WTC11 (cell line): ENCODE measurements at regions not wholly inside any gene's neighbourhood (a gene's known extent, or its start where the extent isn't known, plus 50 kb on each side); places are given as distances from the start of the nearest gene placed in this dataset.

Experiments
- ATAC-seq: fragments of 200-7000 bp; cut with Tn5 transposase; 2 replicates; pipeline ENCODE4 v1.10.0; 2021; ENCODE audit warnings: mild to moderate bottlenecking, moderate library complexity
- CTCF ChIA-PET: fragments of 300-600 bp; sonication (Branson Sonifier 250); formaldehyde crosslinking; loops from one replicate; lab custom pipeline; 2021; ENCODE audit warnings: antibody characterized with exemption; lab: Charles Lee
- POLR2A ChIA-PET: fragments of 350-600 bp; sonication (Branson Sonifier 250); formaldehyde crosslinking; loops from one replicate; lab custom pipeline; 2021; ENCODE audit warnings: antibody characterized with exemption; lab: Charles Lee
- DNase-seq: peaks from one replicate; pipeline ENCODE4 v3.0.0; 2021; ENCODE audit warnings: low spot score
- H3K27ac Mint-ChIP-seq: 2 replicates; pipeline ENCODE4 v1.8.0; 2021; ENCODE audit warnings: mixed read lengths
- H3K27me3 Mint-ChIP-seq: 2 replicates; pipeline ENCODE4 v1.8.0; 2021; ENCODE audit warnings: low read depth, mild to moderate bottlenecking, moderate library complexity, mixed read lengths
- H3K36me3 Mint-ChIP-seq: 2 replicates; pipeline ENCODE4 v1.8.0; 2021; ENCODE audit warnings: mixed read lengths
- H3K4me1 Mint-ChIP-seq: 2 replicates; pipeline ENCODE4 v1.8.0; 2022; ENCODE audit warnings: mixed read lengths
- H3K4me3 Mint-ChIP-seq: 2 replicates; pipeline ENCODE4 v1.8.0; 2021; ENCODE audit warnings: mild to moderate bottlenecking, moderate library complexity, mixed read lengths
- H3K9me3 Mint-ChIP-seq: 2 replicates; pipeline ENCODE4 v1.8.0; 2021; ENCODE audit warnings: mixed read lengths
- ATF2 ChIP-seq: sonication (generic); formaldehyde crosslinking; IDR thresholded peaks from 2 replicates; pipeline ENCODE4 v1.8.1; 2022; ENCODE audit warnings: low read depth, missing genetic modification reagents, borderline replicate concordance
- CREB1 ChIP-seq: sonication (generic); formaldehyde crosslinking; IDR thresholded peaks from 2 replicates; pipeline ENCODE4 v1.8.0; 2023; ENCODE audit warnings: mild to moderate bottlenecking, missing genetic modification reagents
- ERG ChIP-seq: fragments of 250-450 bp; sonication (Bioruptor Pico); IDR thresholded peaks from 2 replicates; pipeline ENCODE4 v1.8.0; 2021; ENCODE audit warnings: mild to moderate bottlenecking
- ESRRA ChIP-seq: sonication (generic); formaldehyde crosslinking; IDR thresholded peaks from 2 replicates; pipeline ENCODE4 v1.8.1; 2022; ENCODE audit warnings: mild to moderate bottlenecking, missing genetic modification reagents, borderline replicate concordance
- FOXK1 ChIP-seq: sonication (generic); formaldehyde crosslinking; IDR thresholded peaks from 2 replicates; pipeline ENCODE4 v1.8.0; 2022; ENCODE audit warnings: mild to moderate bottlenecking, moderate library complexity, missing genetic modification reagents
- GTF2I ChIP-seq: fragments of 250-450 bp; sonication (Bioruptor Pico); conservative IDR thresholded peaks from 2 replicates; pipeline ENCODE4 v1.4.0; 2021; ENCODE audit warnings: mild to moderate bottlenecking
- IRF2 ChIP-seq: sonication (generic); formaldehyde crosslinking; IDR thresholded peaks from 2 replicates; pipeline ENCODE4 v1.8.0; 2022; ENCODE audit warnings: low read depth, missing genetic modification reagents, borderline replicate concordance
- JAZF1 ChIP-seq: fragments of 250-450 bp; sonication (Bioruptor Pico); IDR thresholded peaks from 2 replicates; pipeline ENCODE4 v1.9.0; 2021; ENCODE audit warnings: moderate library complexity, mild to moderate bottlenecking, inconsistent platforms
- MAX ChIP-seq: sonication (generic); formaldehyde crosslinking; IDR thresholded peaks from 2 replicates; pipeline ENCODE4 v1.8.0; 2022; ENCODE audit warnings: mild to moderate bottlenecking, missing genetic modification reagents
- RELA ChIP-seq: sonication (generic); formaldehyde crosslinking; IDR thresholded peaks from 2 replicates; pipeline ENCODE4 v1.8.1; 2022; ENCODE audit warnings: missing genetic modification reagents, mild to moderate bottlenecking, borderline replicate concordance
- RORB ChIP-seq: fragments of 250-450 bp; sonication (Bioruptor Pico); IDR thresholded peaks from 2 replicates; pipeline ENCODE4 v1.9.0; 2021; ENCODE audit warnings: mild to moderate bottlenecking
- SMAD4 ChIP-seq: sonication (generic); formaldehyde crosslinking; IDR thresholded peaks from 2 replicates; pipeline ENCODE4 v1.8.0; 2022; ENCODE audit warnings: mild to moderate bottlenecking, missing genetic modification reagents
- ZBTB43 ChIP-seq: sonication (generic); formaldehyde crosslinking; IDR thresholded peaks from 2 replicates; pipeline ENCODE4 v1.8.1; 2023; ENCODE audit warnings: mild to moderate bottlenecking, missing genetic modification reagents
- ZNF138 ChIP-seq: sonication (generic); formaldehyde crosslinking; conservative IDR thresholded peaks from 2 replicates; pipeline ENCODE4 v1.8.1; 2022; ENCODE audit warnings: mild to moderate bottlenecking, moderate library complexity, missing genetic modification reagents
- ZNF317 ChIP-seq: sonication (generic); formaldehyde crosslinking; IDR thresholded peaks from 2 replicates; pipeline ENCODE4 v1.8.1; 2023; ENCODE audit warnings: low read depth, mild to moderate bottlenecking, moderate library complexity, missing genetic modification reagents, borderline replicate concordance
- ZNF423 ChIP-seq: fragments of 250-450 bp; sonication (Bioruptor Pico); IDR thresholded peaks from 2 replicates; pipeline ENCODE4 v2.1.2; 2022; ENCODE audit warnings: mild to moderate bottlenecking, moderate library complexity
- ZNF425 ChIP-seq: fragments of 250-450 bp; sonication (Bioruptor Pico); conservative IDR thresholded peaks from 2 replicates; pipeline ENCODE4 v1.9.0; 2021; ENCODE audit warnings: mild to moderate bottlenecking
- ZSCAN18 ChIP-seq: fragments of 250-450 bp; sonication (Bioruptor Pico); IDR thresholded peaks from 2 replicates; pipeline ENCODE4 v2.1.2; 2022; ENCODE audit warnings: mild to moderate bottlenecking, moderate library complexity

- POLR2A ChIA-PET, result no interaction called here
- Mint-ChIP-seq H3K9me3 (0 out of 2 replicates have a peak, but pooled peaks cover 3% of the 10 kb centered on the region), H3K27ac (no peak overlapping the region), H3K36me3 (no peaks in the 10 kb centered on the region; the same call in 1 of the 2 replicates)
- CTCF ChIA-PET, result interaction anchor here (1.1 to 1.2 kb wide), 2 partner anchors 9 to 175 kb away, joined by 3 to 4 read pairs; no protein-coding TSS in a partner anchor
- ATAC-seq, result no peak
- TF ChIP-seq ATF2 (CRISPR knock-in tag) (no peak), ZBTB43 (CRISPR knock-in tag) (no peak), ZNF138 (CRISPR knock-in tag) (no peak)
- TF ChIP-seq, all 79 proteins: peak for 0
- H3K27me3 Mint-ChIP-seq, result no peaks in the 10 kb centered on the region; the same call in 1 of the 2 replicates
- no peak for DNase-seq
- H3K4me1 Mint-ChIP-seq, result peaks cover 43% of the 10 kb centered on the region
- no peak overlapping the region for H3K4me3 Mint-ChIP-seq
These were observed 270.4 kb downstream of the PTPRU start for GRCh38 chr1:29506678-29507225.

GRCh38 chr1:29505532-29506220 is 269.4 kb downstream of the PTPRU start:
- Mint-ChIP-seq H3K4me3 (no peak overlapping the region), H3K9me3 (no peaks in the 10 kb centered on the region), H3K4me1 (peaks cover 54% of the 10 kb centered on the region)
- CTCF ChIA-PET, result interaction anchor here (1.1 kb wide), 1 partner anchor 8 kb away, joined by 3 read pairs; no protein-coding TSS in a partner anchor
- TF ChIP-seq ZSCAN18 (CRISPR knock-in tag), result no peak
- no peak for TF ChIP-seq ERG (CRISPR knock-in tag)
- TF ChIP-seq RELA (CRISPR knock-in tag), result no peak
- no peak for TF ChIP-seq MAX
- no peak for TF ChIP-seq ESRRA (CRISPR knock-in tag)
- no peak for TF ChIP-seq ZNF317 (CRISPR knock-in tag)
- no peak for TF ChIP-seq RORB (CRISPR knock-in tag)
- TF ChIP-seq ZNF423, result no peak
- TF ChIP-seq JAZF1, result no peak
- no peak for TF ChIP-seq GTF2I (CRISPR knock-in tag)
- TF ChIP-seq IRF2 (CRISPR knock-in tag), result no peak
- no peak for TF ChIP-seq ZNF425 (CRISPR knock-in tag)
- TF ChIP-seq SMAD4 (CRISPR knock-in tag), result no peak
- TF ChIP-seq FOXK1 (CRISPR knock-in tag), result no peak
- no peak for TF ChIP-seq CREB1
- TF ChIP-seq, all 79 proteins: peak for 0
- DNase-seq, result no peak
- ATAC-seq, result no peak
- no peaks in the 10 kb centered on the region; the same call in 1 of the 2 replicates for H3K27me3 Mint-ChIP-seq
- POLR2A ChIA-PET, result no interaction called here
- H3K36me3 Mint-ChIP-seq, result no peaks in the 10 kb centered on the region
- no peak overlapping the region for H3K27ac Mint-ChIP-seq
